ENCODE measurements at regions not wholly inside any gene's neighbourhood (a gene's known extent, or its start where the extent isn't known, plus 50 kb on each side); places are given as distances from the start of the nearest gene placed in this dataset.
A peak's percentile ranks its signal among the peaks of the same experiment; 100 is the strongest.

- TF ChIP-seq, protein P1, sequence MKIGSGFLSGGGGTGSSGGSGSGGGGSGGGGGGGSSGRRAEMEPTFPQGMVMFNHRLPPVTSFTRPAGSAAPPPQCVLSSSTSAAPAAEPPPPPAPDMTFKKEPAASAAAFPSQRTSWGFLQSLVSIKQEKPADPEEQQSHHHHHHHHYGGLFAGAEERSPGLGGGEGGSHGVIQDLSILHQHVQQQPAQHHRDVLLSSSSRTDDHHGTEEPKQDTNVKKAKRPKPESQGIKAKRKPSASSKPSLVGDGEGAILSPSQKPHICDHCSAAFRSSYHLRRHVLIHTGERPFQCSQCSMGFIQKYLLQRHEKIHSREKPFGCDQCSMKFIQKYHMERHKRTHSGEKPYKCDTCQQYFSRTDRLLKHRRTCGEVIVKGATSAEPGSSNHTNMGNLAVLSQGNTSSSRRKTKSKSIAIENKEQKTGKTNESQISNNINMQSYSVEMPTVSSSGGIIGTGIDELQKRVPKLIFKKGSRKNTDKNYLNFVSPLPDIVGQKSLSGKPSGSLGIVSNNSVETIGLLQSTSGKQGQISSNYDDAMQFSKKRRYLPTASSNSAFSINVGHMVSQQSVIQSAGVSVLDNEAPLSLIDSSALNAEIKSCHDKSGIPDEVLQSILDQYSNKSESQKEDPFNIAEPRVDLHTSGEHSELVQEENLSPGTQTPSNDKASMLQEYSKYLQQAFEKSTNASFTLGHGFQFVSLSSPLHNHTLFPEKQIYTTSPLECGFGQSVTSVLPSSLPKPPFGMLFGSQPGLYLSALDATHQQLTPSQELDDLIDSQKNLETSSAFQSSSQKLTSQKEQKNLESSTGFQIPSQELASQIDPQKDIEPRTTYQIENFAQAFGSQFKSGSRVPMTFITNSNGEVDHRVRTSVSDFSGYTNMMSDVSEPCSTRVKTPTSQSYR (CRISPR knock-in tag; IDR thresholded peaks at IDR 0.05), result no peak
- TF ChIP-seq SP1 (CRISPR knock-in tag; conservative IDR thresholded peaks at IDR 0.05) (no peak), TEAD4 (CRISPR knock-in tag; IDR thresholded peaks at IDR 0.05) (no peak), GTF2I (CRISPR knock-in tag; conservative IDR thresholded peaks at IDR 0.05) (no peak)
- TF ChIP-seq, protein P2, sequence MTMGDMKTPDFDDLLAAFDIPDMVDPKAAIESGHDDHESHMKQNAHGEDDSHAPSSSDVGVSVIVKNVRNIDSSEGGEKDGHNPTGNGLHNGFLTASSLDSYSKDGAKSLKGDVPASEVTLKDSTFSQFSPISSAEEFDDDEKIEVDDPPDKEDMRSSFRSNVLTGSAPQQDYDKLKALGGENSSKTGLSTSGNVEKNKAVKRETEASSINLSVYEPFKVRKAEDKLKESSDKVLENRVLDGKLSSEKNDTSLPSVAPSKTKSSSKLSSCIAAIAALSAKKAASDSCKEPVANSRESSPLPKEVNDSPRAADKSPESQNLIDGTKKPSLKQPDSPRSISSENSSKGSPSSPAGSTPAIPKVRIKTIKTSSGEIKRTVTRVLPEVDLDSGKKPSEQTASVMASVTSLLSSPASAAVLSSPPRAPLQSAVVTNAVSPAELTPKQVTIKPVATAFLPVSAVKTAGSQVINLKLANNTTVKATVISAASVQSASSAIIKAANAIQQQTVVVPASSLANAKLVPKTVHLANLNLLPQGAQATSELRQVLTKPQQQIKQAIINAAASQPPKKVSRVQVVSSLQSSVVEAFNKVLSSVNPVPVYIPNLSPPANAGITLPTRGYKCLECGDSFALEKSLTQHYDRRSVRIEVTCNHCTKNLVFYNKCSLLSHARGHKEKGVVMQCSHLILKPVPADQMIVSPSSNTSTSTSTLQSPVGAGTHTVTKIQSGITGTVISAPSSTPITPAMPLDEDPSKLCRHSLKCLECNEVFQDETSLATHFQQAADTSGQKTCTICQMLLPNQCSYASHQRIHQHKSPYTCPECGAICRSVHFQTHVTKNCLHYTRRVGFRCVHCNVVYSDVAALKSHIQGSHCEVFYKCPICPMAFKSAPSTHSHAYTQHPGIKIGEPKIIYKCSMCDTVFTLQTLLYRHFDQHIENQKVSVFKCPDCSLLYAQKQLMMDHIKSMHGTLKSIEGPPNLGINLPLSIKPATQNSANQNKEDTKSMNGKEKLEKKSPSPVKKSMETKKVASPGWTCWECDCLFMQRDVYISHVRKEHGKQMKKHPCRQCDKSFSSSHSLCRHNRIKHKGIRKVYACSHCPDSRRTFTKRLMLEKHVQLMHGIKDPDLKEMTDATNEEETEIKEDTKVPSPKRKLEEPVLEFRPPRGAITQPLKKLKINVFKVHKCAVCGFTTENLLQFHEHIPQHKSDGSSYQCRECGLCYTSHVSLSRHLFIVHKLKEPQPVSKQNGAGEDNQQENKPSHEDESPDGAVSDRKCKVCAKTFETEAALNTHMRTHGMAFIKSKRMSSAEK (CRISPR knock-in tag; IDR thresholded peaks at IDR 0.05; ENCODE audit: borderline replicate concordance), result no peak
- TF ChIP-seq, protein P3, sequence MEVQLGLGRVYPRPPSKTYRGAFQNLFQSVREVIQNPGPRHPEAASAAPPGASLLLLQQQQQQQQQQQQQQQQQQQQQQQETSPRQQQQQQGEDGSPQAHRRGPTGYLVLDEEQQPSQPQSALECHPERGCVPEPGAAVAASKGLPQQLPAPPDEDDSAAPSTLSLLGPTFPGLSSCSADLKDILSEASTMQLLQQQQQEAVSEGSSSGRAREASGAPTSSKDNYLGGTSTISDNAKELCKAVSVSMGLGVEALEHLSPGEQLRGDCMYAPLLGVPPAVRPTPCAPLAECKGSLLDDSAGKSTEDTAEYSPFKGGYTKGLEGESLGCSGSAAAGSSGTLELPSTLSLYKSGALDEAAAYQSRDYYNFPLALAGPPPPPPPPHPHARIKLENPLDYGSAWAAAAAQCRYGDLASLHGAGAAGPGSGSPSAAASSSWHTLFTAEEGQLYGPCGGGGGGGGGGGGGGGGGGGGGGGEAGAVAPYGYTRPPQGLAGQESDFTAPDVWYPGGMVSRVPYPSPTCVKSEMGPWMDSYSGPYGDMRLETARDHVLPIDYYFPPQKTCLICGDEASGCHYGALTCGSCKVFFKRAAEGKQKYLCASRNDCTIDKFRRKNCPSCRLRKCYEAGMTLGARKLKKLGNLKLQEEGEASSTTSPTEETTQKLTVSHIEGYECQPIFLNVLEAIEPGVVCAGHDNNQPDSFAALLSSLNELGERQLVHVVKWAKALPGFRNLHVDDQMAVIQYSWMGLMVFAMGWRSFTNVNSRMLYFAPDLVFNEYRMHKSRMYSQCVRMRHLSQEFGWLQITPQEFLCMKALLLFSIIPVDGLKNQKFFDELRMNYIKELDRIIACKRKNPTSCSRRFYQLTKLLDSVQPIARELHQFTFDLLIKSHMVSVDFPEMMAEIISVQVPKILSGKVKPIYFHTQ (CRISPR knock-in tag; IDR thresholded peaks at IDR 0.05), result no peak
Observed at GRCh38 chr10:2282202-2282601, 544.9 kb upstream of the ADARB2 start (continued).

- Mint-ChIP-seq H3K36me3 (no peaks in the 10 kb centered on the region), H3K4me1 (peaks cover 42% of the 10 kb centered on the region), H3K27ac (0 out of 2 replicates have a peak overlapping the region, but pooled peaks have one; percentile 18), H3K9me3 (peaks cover 4% of the 10 kb centered on the region; the same call in 1 of the 2 replicates), H3K4me3 (no peak overlapping the region), H3K27me3 (ENCODE audit: low read depth) (no peaks in the 10 kb centered on the region; the same call in 1 of the 2 replicates)
- ATAC-seq (peak; percentile 35; the same call in 1 of the 2 replicates), DNase-seq (ENCODE audit: low spot score) (no peak)
- CTCF ChIA-PET, result interaction anchor here (1.5 kb wide), 1 partner anchor 10 kb away, joined by 4 read pairs; no protein-coding TSS in a partner anchor
- no peak for TF ChIP-seq ZNF121 (CRISPR knock-in tag; IDR thresholded peaks at IDR 0.05)
- POLR2A ChIA-PET, result interaction anchor here (1.6 kb wide), 1 partner anchor 13 kb away, joined by 4 read pairs; no protein-coding TSS in a partner anchor
Observed at GRCh38 chr10:2280713-2281300, 543.5 kb upstream of the ADARB2 start.

GRCh38 chr10:2279711-2280110 lies 542.4 kb upstream of the ADARB2 start:
- Mint-ChIP-seq H3K36me3 (peaks cover 7% of the 10 kb centered on the region; the same call in 1 of the 2 replicates), H3K4me1 (peaks cover 42% of the 10 kb centered on the region), H3K4me3 (no peak overlapping the region), H3K27ac (no peak overlapping the region), H3K27me3 (ENCODE audit: low read depth) (no peaks in the 10 kb centered on the region), H3K9me3 (peaks cover 8% of the 10 kb centered on the region)
- ATAC-seq (no peak), DNase-seq (ENCODE audit: low spot score) (no peak)
- CTCF ChIA-PET, result interaction anchor here (0.8 kb wide), 1 partner anchor 36 kb away, joined by 3 read pairs; no protein-coding TSS in a partner anchor
- POLR2A ChIA-PET, result no interaction called here
- TF ChIP-seq FOXP4 (CRISPR knock-in tag; IDR thresholded peaks at IDR 0.05), result no peak
- no peak for TF ChIP-seq TEAD4 (CRISPR knock-in tag; IDR thresholded peaks at IDR 0.05)
- TF ChIP-seq, protein P4, sequence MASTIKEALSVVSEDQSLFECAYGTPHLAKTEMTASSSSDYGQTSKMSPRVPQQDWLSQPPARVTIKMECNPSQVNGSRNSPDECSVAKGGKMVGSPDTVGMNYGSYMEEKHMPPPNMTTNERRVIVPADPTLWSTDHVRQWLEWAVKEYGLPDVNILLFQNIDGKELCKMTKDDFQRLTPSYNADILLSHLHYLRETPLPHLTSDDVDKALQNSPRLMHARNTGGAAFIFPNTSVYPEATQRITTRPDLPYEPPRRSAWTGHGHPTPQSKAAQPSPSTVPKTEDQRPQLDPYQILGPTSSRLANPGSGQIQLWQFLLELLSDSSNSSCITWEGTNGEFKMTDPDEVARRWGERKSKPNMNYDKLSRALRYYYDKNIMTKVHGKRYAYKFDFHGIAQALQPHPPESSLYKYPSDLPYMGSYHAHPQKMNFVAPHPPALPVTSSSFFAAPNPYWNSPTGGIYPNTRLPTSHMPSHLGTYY (CRISPR knock-in tag; IDR thresholded peaks at IDR 0.05), result no peak
- TF ChIP-seq, protein P5, sequence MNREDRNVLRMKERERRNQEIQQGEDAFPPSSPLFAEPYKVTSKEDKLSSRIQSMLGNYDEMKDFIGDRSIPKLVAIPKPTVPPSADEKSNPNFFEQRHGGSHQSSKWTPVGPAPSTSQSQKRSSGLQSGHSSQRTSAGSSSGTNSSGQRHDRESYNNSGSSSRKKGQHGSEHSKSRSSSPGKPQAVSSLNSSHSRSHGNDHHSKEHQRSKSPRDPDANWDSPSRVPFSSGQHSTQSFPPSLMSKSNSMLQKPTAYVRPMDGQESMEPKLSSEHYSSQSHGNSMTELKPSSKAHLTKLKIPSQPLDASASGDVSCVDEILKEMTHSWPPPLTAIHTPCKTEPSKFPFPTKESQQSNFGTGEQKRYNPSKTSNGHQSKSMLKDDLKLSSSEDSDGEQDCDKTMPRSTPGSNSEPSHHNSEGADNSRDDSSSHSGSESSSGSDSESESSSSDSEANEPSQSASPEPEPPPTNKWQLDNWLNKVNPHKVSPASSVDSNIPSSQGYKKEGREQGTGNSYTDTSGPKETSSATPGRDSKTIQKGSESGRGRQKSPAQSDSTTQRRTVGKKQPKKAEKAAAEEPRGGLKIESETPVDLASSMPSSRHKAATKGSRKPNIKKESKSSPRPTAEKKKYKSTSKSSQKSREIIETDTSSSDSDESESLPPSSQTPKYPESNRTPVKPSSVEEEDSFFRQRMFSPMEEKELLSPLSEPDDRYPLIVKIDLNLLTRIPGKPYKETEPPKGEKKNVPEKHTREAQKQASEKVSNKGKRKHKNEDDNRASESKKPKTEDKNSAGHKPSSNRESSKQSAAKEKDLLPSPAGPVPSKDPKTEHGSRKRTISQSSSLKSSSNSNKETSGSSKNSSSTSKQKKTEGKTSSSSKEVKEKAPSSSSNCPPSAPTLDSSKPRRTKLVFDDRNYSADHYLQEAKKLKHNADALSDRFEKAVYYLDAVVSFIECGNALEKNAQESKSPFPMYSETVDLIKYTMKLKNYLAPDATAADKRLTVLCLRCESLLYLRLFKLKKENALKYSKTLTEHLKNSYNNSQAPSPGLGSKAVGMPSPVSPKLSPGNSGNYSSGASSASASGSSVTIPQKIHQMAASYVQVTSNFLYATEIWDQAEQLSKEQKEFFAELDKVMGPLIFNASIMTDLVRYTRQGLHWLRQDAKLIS (CRISPR knock-in tag; IDR thresholded peaks at IDR 0.05; ENCODE audit: borderline replicate concordance), result no peak
- no peak for TF ChIP-seq OVOL2 (CRISPR knock-in tag; IDR thresholded peaks at IDR 0.05; ENCODE audit: borderline replicate concordance)
- TF ChIP-seq ETV6 (CRISPR knock-in tag; IDR thresholded peaks at IDR 0.05), result no peak
